PC-9 (cell line): ENCODE measurements at regions not wholly inside any gene's neighbourhood (a gene's known extent, or its start where the extent isn't known, plus 50 kb on each side); places are given as distances from the start of the nearest gene placed in this dataset.

Experiments used
- CTCF ChIP-seq: fragments of 200-600 bp; sonication (generic); conservative IDR thresholded peaks from 2 replicates; pipeline ENCODE4 v1.6.1; 2017; ENCODE audit warnings: mixed run types, antibody characterized with exemption, mild to moderate bottlenecking, moderate library complexity
- EZH2 ChIP-seq: fragments of 200-600 bp; sonication (generic); IDR thresholded peaks from 2 replicates; pipeline ENCODE4 v1.8.0; 2017; ENCODE audit warnings: antibody characterized with exemption, low read depth

GRCh38 chr4:187711586-187711985 is 284.0 kb upstream of the ZFP42 start:
- TF ChIP-seq CTCF (no peak), EZH2 (no peak)
